ENCODE measurements at regions not wholly inside any gene's neighbourhood (a gene's known extent, or its start where the extent isn't known, plus 50 kb on each side); places are given as distances from the start of the nearest gene placed in this dataset.

- CTCF ChIA-PET: interaction anchor here (0.5 kb wide), 1 partner anchor 883 kb away, joined by 4 read pairs; no protein-coding TSS in a partner anchor
- intact Hi-C loops (cut with micrococcal nuclease; ENCODE audit: unreplicated experiment): no loop called here
- Mint-ChIP-seq H3K36me3 (ENCODE audit: insufficient read depth, unreplicated experiment) (no peaks in the 10 kb centered on the region), H3K27ac (ENCODE audit: unreplicated experiment) (no peak overlapping the region), H3K9me3 (ENCODE audit: low read depth, unreplicated experiment) (peaks cover 7% of the 10 kb centered on the region), H3K4me3 (ENCODE audit: low read depth, unreplicated experiment) (no peak overlapping the region), H3K27me3 (ENCODE audit: unreplicated experiment) (no peaks in the 10 kb centered on the region), H3K4me1 (ENCODE audit: low read depth, unreplicated experiment) (no peaks in the 10 kb centered on the region)
- TF ChIP-seq CTCF (IDR thresholded peaks at IDR 0.05; ENCODE audit: unreplicated experiment): no peak
- DNase-seq: no peak
- BruUV-seq (replicated peaks): no TSS peak
Measured at GRCh38 chr2:17115042-17115441, 403.2 kb downstream of the RAD51AP2 start.

- intact Hi-C loops (cut with micrococcal nuclease; ENCODE audit: unreplicated experiment): no loop called here
- peaks cover 20% of the 10 kb centered on the region for H3K9me3 Mint-ChIP-seq (ENCODE audit: low read depth, unreplicated experiment)
- no peaks in the 10 kb centered on the region for H3K27me3 Mint-ChIP-seq (ENCODE audit: unreplicated experiment)
- no peak for DNase-seq
- H3K4me3 Mint-ChIP-seq (ENCODE audit: low read depth, unreplicated experiment): no peak overlapping the region
- no peaks in the 10 kb centered on the region for H3K36me3 Mint-ChIP-seq (ENCODE audit: insufficient read depth, unreplicated experiment)
- BruUV-seq (replicated peaks): no TSS peak
- CTCF ChIA-PET: no interaction called here
- no peak overlapping the region for H3K27ac Mint-ChIP-seq (ENCODE audit: unreplicated experiment)
- no peak for TF ChIP-seq CTCF (IDR thresholded peaks at IDR 0.05; ENCODE audit: unreplicated experiment)
- H3K4me1 Mint-ChIP-seq (ENCODE audit: low read depth, unreplicated experiment): no peaks in the 10 kb centered on the region
Measured at GRCh38 chr2:17107871-17108270, 410.4 kb downstream of the RAD51AP2 start.

- Mint-ChIP-seq H3K9me3 (ENCODE audit: low read depth, unreplicated experiment) (peaks cover 21% of the 10 kb centered on the region), H3K4me1 (ENCODE audit: low read depth, unreplicated experiment) (no peaks in the 10 kb centered on the region), H3K4me3 (ENCODE audit: low read depth, unreplicated experiment) (no peak overlapping the region), H3K27ac (ENCODE audit: unreplicated experiment) (no peak overlapping the region), H3K27me3 (ENCODE audit: unreplicated experiment) (no peaks in the 10 kb centered on the region), H3K36me3 (ENCODE audit: insufficient read depth, unreplicated experiment) (no peaks in the 10 kb centered on the region)
- intact Hi-C loops (cut with micrococcal nuclease; ENCODE audit: unreplicated experiment): no loop called here
- no peak for TF ChIP-seq CTCF (IDR thresholded peaks at IDR 0.05; ENCODE audit: unreplicated experiment)
- no peak for DNase-seq
- BruUV-seq (replicated peaks): no TSS peak
- CTCF ChIA-PET: no interaction called here
Measured at GRCh38 chr2:17107151-17107550, 411.1 kb downstream of the RAD51AP2 start.

- intact Hi-C loops (cut with micrococcal nuclease; ENCODE audit: unreplicated experiment): no loop called here
- TF ChIP-seq CTCF (IDR thresholded peaks at IDR 0.05; ENCODE audit: unreplicated experiment): no peak
- Mint-ChIP-seq H3K36me3 (ENCODE audit: insufficient read depth, unreplicated experiment) (no peaks in the 10 kb centered on the region), H3K4me1 (ENCODE audit: low read depth, unreplicated experiment) (no peaks in the 10 kb centered on the region), H3K4me3 (ENCODE audit: low read depth, unreplicated experiment) (no peak overlapping the region), H3K27me3 (ENCODE audit: unreplicated experiment) (no peaks in the 10 kb centered on the region), H3K27ac (ENCODE audit: unreplicated experiment) (no peak overlapping the region), H3K9me3 (ENCODE audit: low read depth, unreplicated experiment) (peaks cover 21% of the 10 kb centered on the region)
- CTCF ChIA-PET: no interaction called here
- no peak for DNase-seq
- no TSS peak for BruUV-seq (replicated peaks)
Measured at GRCh38 chr2:17106418-17106817, 411.8 kb downstream of the RAD51AP2 start.

GRCh38 chr2:17104454-17104853 lies 413.8 kb downstream of the RAD51AP2 start:
- intact Hi-C loops (cut with micrococcal nuclease; ENCODE audit: unreplicated experiment): no loop called here
- CTCF ChIA-PET: no interaction called here
- no peak overlapping the region for H3K27ac Mint-ChIP-seq (ENCODE audit: unreplicated experiment)
- peaks cover 21% of the 10 kb centered on the region for H3K9me3 Mint-ChIP-seq (ENCODE audit: low read depth, unreplicated experiment)
- no peak for TF ChIP-seq CTCF (IDR thresholded peaks at IDR 0.05; ENCODE audit: unreplicated experiment)
- DNase-seq: no peak
- no TSS peak for BruUV-seq (replicated peaks)
- H3K4me1 Mint-ChIP-seq (ENCODE audit: low read depth, unreplicated experiment): no peaks in the 10 kb centered on the region
- no peaks in the 10 kb centered on the region for H3K36me3 Mint-ChIP-seq (ENCODE audit: insufficient read depth, unreplicated experiment)
- H3K4me3 Mint-ChIP-seq (ENCODE audit: low read depth, unreplicated experiment): no peak overlapping the region
- no peaks in the 10 kb centered on the region for H3K27me3 Mint-ChIP-seq (ENCODE audit: unreplicated experiment)
